ENCODE measurements at regions not wholly inside any gene's neighbourhood (a gene's known extent, or its start where the extent isn't known, plus 50 kb on each side); places are given as distances from the start of the nearest gene placed in this dataset.

DNA sequence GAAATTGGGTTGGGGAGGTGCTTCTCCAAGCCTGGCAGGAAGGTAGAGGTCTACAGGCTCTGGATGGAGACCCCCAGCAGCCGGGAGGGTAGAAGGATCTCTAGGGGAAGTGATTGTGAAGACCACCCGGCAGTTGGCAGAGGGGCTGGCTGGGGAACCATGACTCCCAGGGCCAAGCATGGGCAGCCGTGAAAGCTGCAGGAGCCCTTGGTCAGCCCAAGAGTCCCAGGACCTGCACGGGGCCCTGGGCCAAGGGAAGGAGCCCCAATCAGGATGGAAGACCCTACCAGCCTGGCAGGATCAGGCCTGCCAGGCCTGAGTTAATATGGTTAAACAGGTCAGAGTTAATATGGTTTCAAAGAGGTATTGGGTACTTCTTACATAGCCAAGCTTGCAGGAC, 126.3 kb upstream of the NANOS1 start:
- no peak overlapping the region for H3K27ac ChIP-seq (ENCODE audit: insufficient read depth, low read depth, low read length, poor library complexity, severe bottlenecking)
- no peaks in the 10 kb centered on the region for H3K27me3 ChIP-seq (ENCODE audit: control insufficient read depth, insufficient read depth, low read length, poor library complexity, severe bottlenecking)
- H3K4me3 ChIP-seq (ENCODE audit: insufficient read depth, low read depth, low read length) = no peak overlapping the region
- H3K36me3 ChIP-seq (ENCODE audit: control insufficient read depth, insufficient read depth, low read length) = no peaks in the 10 kb centered on the region
- no peaks in the 10 kb centered on the region for H3K9me3 ChIP-seq (ENCODE audit: control insufficient read depth, low read length)
- peaks cover 14% of the 10 kb centered on the region for H3K4me1 ChIP-seq (ENCODE audit: control insufficient read depth, insufficient read depth, low read length)
- 94 to 96% methylated on average over 4 of the region's 4 CpGs for WGBS, 2 experiments

DNA sequence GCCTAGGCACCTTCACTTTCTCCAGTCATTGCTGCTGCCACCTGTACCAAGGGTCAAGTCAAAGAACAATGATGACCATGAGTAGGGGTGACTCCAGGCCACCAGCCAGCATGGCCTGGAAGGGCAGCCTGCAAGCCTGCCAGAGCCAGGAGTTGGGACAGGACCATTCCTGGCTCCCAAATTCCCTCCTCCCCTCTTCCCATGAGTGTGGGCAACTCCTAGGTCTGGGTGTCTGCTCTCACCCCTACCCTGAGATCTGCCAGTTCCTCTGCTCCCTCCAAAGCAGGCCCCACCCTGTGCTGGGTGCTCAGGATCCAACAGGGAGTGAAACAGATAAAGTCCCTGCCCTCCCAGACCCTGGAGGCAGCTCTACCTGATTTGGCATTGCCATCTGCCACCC, 125.8 kb upstream of the NANOS1 start:
- no peaks in the 10 kb centered on the region for H3K36me3 ChIP-seq (ENCODE audit: control insufficient read depth, insufficient read depth, low read length)
- H3K27ac ChIP-seq (ENCODE audit: insufficient read depth, low read depth, low read length, poor library complexity, severe bottlenecking) = no peak overlapping the region
- H3K4me3 ChIP-seq (ENCODE audit: insufficient read depth, low read depth, low read length) = no peak overlapping the region
- H3K27me3 ChIP-seq (ENCODE audit: control insufficient read depth, insufficient read depth, low read length, poor library complexity, severe bottlenecking) = no peaks in the 10 kb centered on the region
- H3K9me3 ChIP-seq (ENCODE audit: control insufficient read depth, low read length) = no peaks in the 10 kb centered on the region
- H3K4me1 ChIP-seq (ENCODE audit: control insufficient read depth, insufficient read depth, low read length) = peaks cover 14% of the 10 kb centered on the region

DNA sequence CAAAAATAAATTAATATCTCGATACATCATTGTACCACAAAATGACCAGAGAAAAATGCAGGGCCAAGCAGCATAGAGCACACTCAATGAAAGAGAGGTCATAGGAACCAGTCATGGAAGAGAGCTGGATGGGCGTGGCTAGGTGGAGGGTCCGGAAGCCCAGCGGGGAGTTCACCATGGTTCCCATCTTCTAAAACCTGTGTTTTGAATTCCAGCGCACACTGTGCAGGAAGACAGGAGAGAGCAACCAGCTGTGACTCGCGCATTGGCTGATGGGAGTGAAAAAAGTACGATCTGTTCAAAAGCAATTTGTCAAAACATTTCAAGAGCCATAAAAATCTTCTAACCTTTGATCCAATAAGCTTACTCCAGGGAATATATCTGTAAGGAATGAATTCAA, 125.2 kb upstream of the NANOS1 start:
- H3K4me1 ChIP-seq (ENCODE audit: control insufficient read depth, insufficient read depth, low read length) = peaks cover 14% of the 10 kb centered on the region
- 94% methylated on average over 8 of the region's 8 CpGs for WGBS, 2 experiments
- H3K4me3 ChIP-seq (ENCODE audit: insufficient read depth, low read depth, low read length) = no peak overlapping the region
- no peaks in the 10 kb centered on the region for H3K36me3 ChIP-seq (ENCODE audit: control insufficient read depth, insufficient read depth, low read length)
- H3K27ac ChIP-seq (ENCODE audit: insufficient read depth, low read depth, low read length, poor library complexity, severe bottlenecking) = no peak overlapping the region
- H3K9me3 ChIP-seq (ENCODE audit: control insufficient read depth, low read length) = no peaks in the 10 kb centered on the region
- no peaks in the 10 kb centered on the region for H3K27me3 ChIP-seq (ENCODE audit: control insufficient read depth, insufficient read depth, low read length, poor library complexity, severe bottlenecking)

DNA sequence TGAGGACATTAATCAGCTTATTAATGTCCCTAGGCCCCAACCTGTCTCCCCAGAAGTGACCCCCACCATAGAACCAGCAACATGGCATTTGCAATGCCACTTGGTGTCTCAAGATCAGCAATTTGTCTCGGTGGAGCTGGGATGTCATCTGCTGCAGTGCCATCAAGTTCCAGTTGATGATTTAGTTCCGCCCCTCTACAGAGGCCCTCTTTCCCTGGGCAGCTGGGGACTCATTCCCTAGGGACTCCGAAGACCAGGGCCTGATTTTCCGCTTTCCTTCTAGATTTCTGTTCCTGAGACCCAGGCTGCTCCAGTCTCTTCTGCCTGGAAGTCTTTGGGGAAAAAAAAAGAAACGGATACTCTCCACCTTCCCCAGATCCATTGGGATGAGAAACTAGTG, 122.5 kb upstream of the NANOS1 start:
- Histone ChIP-seq H3K36me3 (ENCODE audit: control insufficient read depth, insufficient read depth, low read length) (no peaks in the 10 kb centered on the region), H3K9me3 (ENCODE audit: control insufficient read depth, low read length) (no peaks in the 10 kb centered on the region), H3K4me3 (ENCODE audit: insufficient read depth, low read depth, low read length) (no peak overlapping the region), H3K4me1 (ENCODE audit: control insufficient read depth, insufficient read depth, low read length) (no peaks in the 10 kb centered on the region), H3K27ac (ENCODE audit: insufficient read depth, low read depth, low read length, poor library complexity, severe bottlenecking) (no peak overlapping the region), H3K27me3 (ENCODE audit: control insufficient read depth, insufficient read depth, low read length, poor library complexity, severe bottlenecking) (no peaks in the 10 kb centered on the region)
- 90 to 94% methylated on average over 5 of the region's 5 CpGs for WGBS, 2 experiments

DNA sequence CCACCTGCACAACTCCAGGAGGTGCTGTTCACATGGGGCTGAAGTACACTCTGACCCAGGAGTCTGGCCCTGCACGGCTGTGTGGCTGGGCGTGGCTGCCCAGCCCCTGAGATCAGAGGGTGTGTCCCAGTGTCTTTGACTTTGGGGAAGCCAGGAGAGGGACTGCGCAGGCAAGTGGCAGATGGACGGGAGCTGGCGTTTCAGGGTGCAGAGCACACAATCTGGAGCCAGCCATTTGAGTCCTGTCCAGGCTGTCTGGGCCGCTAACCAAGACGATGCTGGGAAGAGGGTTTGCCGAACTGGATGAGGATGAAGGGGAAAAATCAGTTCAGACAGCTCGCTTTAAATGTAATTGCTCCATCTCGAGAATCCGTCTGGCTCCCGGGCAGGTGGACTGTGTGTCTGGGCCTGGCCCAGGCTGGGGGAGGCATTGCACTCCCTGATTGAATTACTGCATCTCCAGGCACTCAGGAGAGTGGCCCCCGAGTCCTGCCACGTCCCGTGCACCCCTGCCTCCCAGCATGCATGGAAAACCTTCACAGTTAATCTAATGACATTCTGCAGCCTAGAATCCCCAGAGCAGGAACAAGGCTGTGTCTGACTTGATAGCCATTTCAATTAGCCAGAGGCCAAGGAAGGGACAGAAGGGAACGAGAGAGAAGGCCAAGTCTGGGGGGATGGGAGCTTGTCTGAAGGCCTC, 120.8 kb upstream of the NANOS1 start:
- 89 to 92% methylated on average over 16 of the region's 16 CpGs for WGBS, 2 experiments
- no peaks in the 10 kb centered on the region for H3K36me3 ChIP-seq (ENCODE audit: control insufficient read depth, insufficient read depth, low read length)

DNA sequence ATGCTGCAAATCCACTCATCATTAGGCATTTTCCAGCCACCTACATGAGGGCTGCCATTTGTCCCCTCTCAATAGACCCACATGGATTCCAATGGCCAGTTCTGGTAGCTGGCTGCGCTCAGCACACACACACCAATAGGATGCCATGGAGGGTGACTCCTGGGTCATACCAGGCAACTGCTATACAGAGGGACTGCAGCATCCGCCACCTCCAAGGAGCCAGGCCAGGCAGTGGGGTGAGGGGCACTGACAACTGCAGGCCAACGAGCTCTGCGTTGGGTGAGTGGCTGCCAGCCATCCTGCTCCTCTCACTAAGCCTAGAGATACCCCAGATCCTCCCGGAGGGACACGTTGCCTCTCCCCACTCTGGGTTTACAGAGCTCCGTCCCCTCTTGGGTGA, 118.8 kb upstream of the NANOS1 start:
- 95 to 97% methylated on average over 7 of the region's 7 CpGs for WGBS, 2 experiments
- Histone ChIP-seq H3K9me3 (ENCODE audit: control insufficient read depth, low read length) (no peaks in the 10 kb centered on the region), H3K27me3 (ENCODE audit: control insufficient read depth, insufficient read depth, low read length, poor library complexity, severe bottlenecking) (no peaks in the 10 kb centered on the region), H3K27ac (ENCODE audit: insufficient read depth, low read depth, low read length, poor library complexity, severe bottlenecking) (no peak overlapping the region), H3K36me3 (ENCODE audit: control insufficient read depth, insufficient read depth, low read length) (no peaks in the 10 kb centered on the region), H3K4me1 (ENCODE audit: control insufficient read depth, insufficient read depth, low read length) (no peaks in the 10 kb centered on the region), H3K4me3 (ENCODE audit: insufficient read depth, low read depth, low read length) (no peak overlapping the region)

More for the DNA sequence above, 120.8 kb upstream of the NANOS1 start:
- H3K4me3 ChIP-seq (ENCODE audit: insufficient read depth, low read depth, low read length) = no peak overlapping the region
- H3K9me3 ChIP-seq (ENCODE audit: control insufficient read depth, low read length) = no peaks in the 10 kb centered on the region
- H3K27me3 ChIP-seq (ENCODE audit: control insufficient read depth, insufficient read depth, low read length, poor library complexity, severe bottlenecking) = no peaks in the 10 kb centered on the region
- H3K4me1 ChIP-seq (ENCODE audit: control insufficient read depth, insufficient read depth, low read length) = no peaks in the 10 kb centered on the region
- no peak overlapping the region for H3K27ac ChIP-seq (ENCODE audit: insufficient read depth, low read depth, low read length, poor library complexity, severe bottlenecking)

DNA sequence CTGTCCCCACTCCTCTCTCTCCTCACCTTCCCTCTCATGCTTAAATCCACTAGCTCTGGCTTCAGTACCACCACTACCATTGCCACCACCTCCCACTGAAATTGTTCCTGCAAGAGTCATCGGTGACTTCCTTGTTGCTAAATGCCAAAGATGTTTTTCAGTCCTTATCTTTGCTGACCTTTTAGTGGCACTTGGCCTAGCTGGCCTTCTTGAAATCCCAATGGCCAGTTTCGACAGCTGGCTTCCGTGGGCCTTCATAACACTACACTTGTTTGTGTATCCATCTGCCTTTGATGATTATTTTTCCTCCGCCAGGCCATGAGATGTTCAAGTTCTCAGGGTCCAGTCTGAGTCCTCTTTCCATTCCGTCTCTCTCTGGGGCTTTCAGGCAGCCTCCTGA, 118.2 kb upstream of the NANOS1 start:
- no peak overlapping the region for H3K4me3 ChIP-seq (ENCODE audit: insufficient read depth, low read depth, low read length)
- H3K27ac ChIP-seq (ENCODE audit: insufficient read depth, low read depth, low read length, poor library complexity, severe bottlenecking) = no peak overlapping the region
- WGBS, 2 experiments = 75 to 77% methylated on average over 5 of the region's 5 CpGs

DNA sequence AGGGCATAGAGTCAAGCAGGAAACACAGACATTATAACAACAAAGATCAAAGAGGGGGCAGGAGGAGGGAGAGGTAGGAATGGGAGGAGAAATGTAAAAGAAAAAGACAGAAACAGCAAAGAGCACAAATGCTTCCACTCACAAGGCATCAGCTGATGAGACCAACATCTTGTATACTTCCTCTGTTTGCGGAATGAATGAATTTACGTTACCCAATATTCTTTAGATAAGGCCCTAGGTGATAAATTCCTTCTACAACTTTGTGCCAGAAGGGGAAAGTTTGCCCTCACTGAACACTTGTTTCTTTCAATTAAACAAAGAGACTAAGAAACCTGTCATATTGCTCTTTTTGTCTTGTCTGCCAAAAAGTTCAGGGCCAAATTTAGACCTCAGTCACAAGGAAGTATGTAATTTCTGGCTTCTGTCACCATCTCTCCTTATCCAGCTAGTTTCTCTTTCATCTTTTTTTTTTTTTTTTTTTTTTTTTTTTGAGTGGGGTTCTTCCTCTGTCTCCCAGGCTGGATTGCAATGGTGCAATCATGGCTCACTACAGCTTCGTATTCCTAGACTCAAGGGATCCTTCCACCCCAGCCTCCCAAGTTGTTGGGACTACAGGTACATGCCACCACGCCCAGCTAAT, 116.4 kb upstream of the NANOS1 start:
- H3K9me3 ChIP-seq (ENCODE audit: control insufficient read depth, low read length) = no peaks in the 10 kb centered on the region
- no peak overlapping the region for H3K27ac ChIP-seq (ENCODE audit: insufficient read depth, low read depth, low read length, poor library complexity, severe bottlenecking)

More for the DNA sequence above, 118.2 kb upstream of the NANOS1 start:
- H3K36me3 ChIP-seq (ENCODE audit: control insufficient read depth, insufficient read depth, low read length) = no peaks in the 10 kb centered on the region
- H3K4me1 ChIP-seq (ENCODE audit: control insufficient read depth, insufficient read depth, low read length) = no peaks in the 10 kb centered on the region
- H3K9me3 ChIP-seq (ENCODE audit: control insufficient read depth, low read length) = no peaks in the 10 kb centered on the region
- no peaks in the 10 kb centered on the region for H3K27me3 ChIP-seq (ENCODE audit: control insufficient read depth, insufficient read depth, low read length, poor library complexity, severe bottlenecking)

DNA sequence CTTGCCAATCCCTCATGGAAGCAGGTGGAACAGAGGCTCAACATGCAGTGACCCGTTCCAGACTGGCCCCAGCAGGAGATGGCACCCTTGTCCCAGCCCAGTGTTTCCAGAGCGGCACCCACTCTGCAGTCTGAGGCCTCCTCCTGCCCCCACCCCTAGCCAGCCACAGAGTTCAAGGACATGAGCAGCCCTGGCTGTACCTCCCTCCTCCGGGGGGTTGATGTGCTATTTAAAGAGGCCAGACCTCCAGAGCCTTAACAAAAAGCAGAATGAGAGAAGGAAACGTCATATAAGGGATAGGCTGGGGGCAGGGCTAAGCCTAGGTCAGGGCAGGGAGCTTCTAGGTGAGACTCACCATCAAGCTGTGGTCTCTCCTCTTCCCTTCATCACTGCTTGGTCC, 115.7 kb upstream of the NANOS1 start:
- WGBS, 2 experiments = 73 to 74% methylated on average over 4 of the region's 4 CpGs

More for the DNA sequence above, 116.4 kb upstream of the NANOS1 start:
- 89% methylated on average over 3 to 4 of the region's 4 CpGs for WGBS, 2 experiments
- Histone ChIP-seq H3K4me3 (ENCODE audit: insufficient read depth, low read depth, low read length) (no peak overlapping the region), H3K36me3 (ENCODE audit: control insufficient read depth, insufficient read depth, low read length) (no peaks in the 10 kb centered on the region), H3K27me3 (ENCODE audit: control insufficient read depth, insufficient read depth, low read length, poor library complexity, severe bottlenecking) (no peaks in the 10 kb centered on the region), H3K4me1 (ENCODE audit: control insufficient read depth, insufficient read depth, low read length) (peaks cover under 1% of the 10 kb centered on the region)

DNA sequence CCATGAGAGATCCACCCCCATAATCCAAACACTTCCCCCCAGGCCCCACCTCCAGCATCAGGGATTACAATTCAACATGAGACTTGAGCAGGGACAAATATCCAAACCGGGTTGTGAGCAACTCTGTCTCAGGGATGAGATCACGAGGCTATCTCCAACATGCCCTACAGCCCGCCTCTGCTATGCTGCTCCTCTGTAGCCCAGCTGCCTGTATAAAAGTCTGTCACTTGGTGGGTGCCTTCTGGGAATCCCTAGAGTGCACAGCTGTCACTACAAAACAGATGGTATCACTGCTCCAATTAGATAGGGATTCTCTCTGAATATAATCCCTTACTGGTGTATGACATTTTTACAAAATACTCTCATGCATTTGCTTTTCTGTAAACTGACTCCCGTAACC, 114.9 kb upstream of the NANOS1 start:
- WGBS, 2 experiments = 83 to 86% methylated on average over 4 of the region's 4 CpGs
- no peaks in the 10 kb centered on the region for H3K9me3 ChIP-seq (ENCODE audit: control insufficient read depth, low read length)
- H3K4me3 ChIP-seq (ENCODE audit: insufficient read depth, low read depth, low read length) = no peak overlapping the region
- H3K4me1 ChIP-seq (ENCODE audit: control insufficient read depth, insufficient read depth, low read length) = peaks cover 4% of the 10 kb centered on the region
- no peaks in the 10 kb centered on the region for H3K27me3 ChIP-seq (ENCODE audit: control insufficient read depth, insufficient read depth, low read length, poor library complexity, severe bottlenecking)
- H3K27ac ChIP-seq (ENCODE audit: insufficient read depth, low read depth, low read length, poor library complexity, severe bottlenecking) = no peak overlapping the region
- H3K36me3 ChIP-seq (ENCODE audit: control insufficient read depth, insufficient read depth, low read length) = no peaks in the 10 kb centered on the region

More for the DNA sequence above, 115.7 kb upstream of the NANOS1 start:
- peaks cover 4% of the 10 kb centered on the region for H3K4me1 ChIP-seq (ENCODE audit: control insufficient read depth, insufficient read depth, low read length)
- no peaks in the 10 kb centered on the region for H3K9me3 ChIP-seq (ENCODE audit: control insufficient read depth, low read length)
- H3K36me3 ChIP-seq (ENCODE audit: control insufficient read depth, insufficient read depth, low read length) = no peaks in the 10 kb centered on the region
- no peak overlapping the region for H3K27ac ChIP-seq (ENCODE audit: insufficient read depth, low read depth, low read length, poor library complexity, severe bottlenecking)
- H3K27me3 ChIP-seq (ENCODE audit: control insufficient read depth, insufficient read depth, low read length, poor library complexity, severe bottlenecking) = no peaks in the 10 kb centered on the region
- no peak overlapping the region for H3K4me3 ChIP-seq (ENCODE audit: insufficient read depth, low read depth, low read length)
